ENCODE measurements at regions not wholly inside any gene's neighbourhood (a gene's known extent, or its start where the extent isn't known, plus 50 kb on each side); places are given as distances from the start of the nearest gene placed in this dataset.

DNA sequence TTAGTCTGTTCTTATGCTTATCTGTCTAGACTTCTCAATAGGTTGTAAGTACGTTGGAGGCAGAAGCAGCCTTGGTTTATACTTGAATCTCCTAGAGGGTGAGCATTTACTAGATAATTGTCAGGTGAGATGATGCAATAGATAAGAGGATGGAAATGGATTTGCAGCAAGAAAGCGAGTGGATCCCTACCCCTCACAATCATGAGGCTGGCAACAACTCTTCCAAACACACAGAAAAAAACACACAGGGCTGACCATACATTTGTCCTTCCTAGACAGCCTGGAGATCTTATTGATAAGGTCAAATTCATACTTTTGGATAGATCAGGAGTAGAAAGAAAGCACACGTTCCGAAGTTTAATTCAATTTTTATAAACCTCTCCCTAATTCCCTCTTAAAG, 481.4 kb upstream of the CAMK1G start:
- H3K9me2 ChIP-seq (ENCODE audit: insufficient read depth) = no peaks in the 10 kb centered on the region
- H3K27ac ChIP-seq = no peak overlapping the region
- intact Hi-C loops (cut with micrococcal nuclease; ENCODE audit: unreplicated experiment) = no loop called here
- no peak for TF ChIP-seq EZH2 (IDR thresholded peaks at IDR 0.05; ENCODE audit: low read depth)
- TF ChIP-seq, protein P1, sequence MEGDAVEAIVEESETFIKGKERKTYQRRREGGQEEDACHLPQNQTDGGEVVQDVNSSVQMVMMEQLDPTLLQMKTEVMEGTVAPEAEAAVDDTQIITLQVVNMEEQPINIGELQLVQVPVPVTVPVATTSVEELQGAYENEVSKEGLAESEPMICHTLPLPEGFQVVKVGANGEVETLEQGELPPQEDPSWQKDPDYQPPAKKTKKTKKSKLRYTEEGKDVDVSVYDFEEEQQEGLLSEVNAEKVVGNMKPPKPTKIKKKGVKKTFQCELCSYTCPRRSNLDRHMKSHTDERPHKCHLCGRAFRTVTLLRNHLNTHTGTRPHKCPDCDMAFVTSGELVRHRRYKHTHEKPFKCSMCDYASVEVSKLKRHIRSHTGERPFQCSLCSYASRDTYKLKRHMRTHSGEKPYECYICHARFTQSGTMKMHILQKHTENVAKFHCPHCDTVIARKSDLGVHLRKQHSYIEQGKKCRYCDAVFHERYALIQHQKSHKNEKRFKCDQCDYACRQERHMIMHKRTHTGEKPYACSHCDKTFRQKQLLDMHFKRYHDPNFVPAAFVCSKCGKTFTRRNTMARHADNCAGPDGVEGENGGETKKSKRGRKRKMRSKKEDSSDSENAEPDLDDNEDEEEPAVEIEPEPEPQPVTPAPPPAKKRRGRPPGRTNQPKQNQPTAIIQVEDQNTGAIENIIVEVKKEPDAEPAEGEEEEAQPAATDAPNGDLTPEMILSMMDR (conservative IDR thresholded peaks at IDR 0.05) = no peak
- no peaks in the 10 kb centered on the region for H3K9me3 ChIP-seq (ENCODE audit: insufficient read depth, low read depth)
- no peaks in the 10 kb centered on the region for H4K20me1 ChIP-seq (ENCODE audit: insufficient read depth)
- H3K4me3 ChIP-seq = no peak overlapping the region
- H2AFZ ChIP-seq = no peak overlapping the region
- no TSS peak for BruUV-seq (replicated peaks)
- ChIA-PET CTCF (no interaction called here), POLR2A (ENCODE audit: unreplicated experiment) (no interaction called here)
- H3K27me3 ChIP-seq (ENCODE audit: insufficient read depth, low read depth) = peaks cover 27% of the 10 kb centered on the region
- no peak for DNase-seq
- no peaks in the 10 kb centered on the region for H3K4me1 ChIP-seq (replicated peaks; ENCODE audit: insufficient read depth)
- H3K79me2 ChIP-seq (ENCODE audit: low read depth) = no peaks in the 10 kb centered on the region
- no peak overlapping the region for H3K4me2 ChIP-seq
- no peaks in the 10 kb centered on the region for H3F3A ChIP-seq (ENCODE audit: insufficient read depth, low read depth)
- no peaks in the 10 kb centered on the region for H3K36me3 ChIP-seq (ENCODE audit: low read depth)

DNA sequence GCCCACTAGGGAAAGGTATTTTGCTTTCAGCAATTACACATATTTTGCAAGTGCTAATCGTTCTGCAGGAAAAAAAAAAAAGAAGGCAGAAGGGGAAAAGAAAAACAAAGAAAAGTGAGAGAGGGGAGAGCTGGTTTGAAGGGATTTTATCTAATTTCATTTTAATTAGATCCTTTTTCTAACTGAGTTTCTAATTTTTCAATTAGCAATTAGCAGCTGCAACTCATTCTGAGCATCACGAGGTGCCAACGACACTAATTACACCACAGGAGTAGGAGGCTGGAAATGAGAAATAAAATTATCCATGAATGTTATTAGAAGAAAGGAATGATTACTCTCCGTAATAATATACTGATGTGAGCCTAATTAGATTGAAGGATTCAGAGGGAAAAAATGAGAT, 481.0 kb upstream of the CAMK1G start:
- no peaks in the 10 kb centered on the region for H3K9me3 ChIP-seq (ENCODE audit: insufficient read depth, low read depth)
- H3K4me2 ChIP-seq = no peak overlapping the region
- peaks cover 27% of the 10 kb centered on the region for H3K27me3 ChIP-seq (ENCODE audit: insufficient read depth, low read depth)
- no peak for DNase-seq
- TF ChIP-seq, protein P1 (conservative IDR thresholded peaks at IDR 0.05) = no peak
- no peak for TF ChIP-seq EZH2 (IDR thresholded peaks at IDR 0.05; ENCODE audit: low read depth)
- H3F3A ChIP-seq (ENCODE audit: insufficient read depth, low read depth) = no peaks in the 10 kb centered on the region
- no peaks in the 10 kb centered on the region for H3K4me1 ChIP-seq (replicated peaks; ENCODE audit: insufficient read depth)
- H3K27ac ChIP-seq = no peak overlapping the region
- ChIA-PET POLR2A (ENCODE audit: unreplicated experiment) (no interaction called here), CTCF (no interaction called here)
- H3K79me2 ChIP-seq (ENCODE audit: low read depth) = no peaks in the 10 kb centered on the region
- H4K20me1 ChIP-seq (ENCODE audit: insufficient read depth) = no peaks in the 10 kb centered on the region
- no peak overlapping the region for H2AFZ ChIP-seq
- H3K36me3 ChIP-seq (ENCODE audit: low read depth) = no peaks in the 10 kb centered on the region
- BruUV-seq (replicated peaks) = no TSS peak
- H3K4me3 ChIP-seq = no peak overlapping the region
- intact Hi-C loops (cut with micrococcal nuclease; ENCODE audit: unreplicated experiment) = no loop called here
- no peaks in the 10 kb centered on the region for H3K9me2 ChIP-seq (ENCODE audit: insufficient read depth)

DNA sequence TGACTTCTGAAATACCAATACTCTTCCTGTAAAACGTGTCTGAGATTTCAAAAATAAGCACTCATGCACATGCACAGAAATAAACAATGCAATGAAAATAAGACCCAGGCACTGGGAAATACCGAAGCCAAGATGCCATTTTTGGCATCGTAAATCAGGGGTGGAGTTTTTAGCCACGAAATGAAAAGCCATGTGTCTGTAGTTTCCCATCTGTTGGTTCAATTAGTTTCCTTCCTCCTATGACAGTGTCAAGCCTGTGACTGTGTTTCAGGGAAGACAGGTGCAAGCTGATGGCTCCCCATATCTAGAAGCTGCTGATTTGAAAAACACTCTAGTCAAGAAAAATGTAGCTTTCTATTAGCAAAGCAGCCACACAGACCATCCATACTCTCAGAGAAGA, 480.4 kb upstream of the CAMK1G start:
- no peaks in the 10 kb centered on the region for H3K9me3 ChIP-seq (ENCODE audit: insufficient read depth, low read depth)
- TF ChIP-seq, protein P1 (conservative IDR thresholded peaks at IDR 0.05) = no peak
- no peak for TF ChIP-seq EZH2 (IDR thresholded peaks at IDR 0.05; ENCODE audit: low read depth)
- peaks cover 27% of the 10 kb centered on the region for H3K27me3 ChIP-seq (ENCODE audit: insufficient read depth, low read depth)
- intact Hi-C loops (cut with micrococcal nuclease; ENCODE audit: unreplicated experiment) = no loop called here
- H4K20me1 ChIP-seq (ENCODE audit: insufficient read depth) = no peaks in the 10 kb centered on the region
- H3K36me3 ChIP-seq (ENCODE audit: low read depth) = no peaks in the 10 kb centered on the region
- H2AFZ ChIP-seq = no peak overlapping the region
- no peak for DNase-seq
- no peak overlapping the region for H3K27ac ChIP-seq
- H3K9me2 ChIP-seq (ENCODE audit: insufficient read depth) = no peaks in the 10 kb centered on the region
- ChIA-PET POLR2A (ENCODE audit: unreplicated experiment) (no interaction called here), CTCF (no interaction called here)
- no peaks in the 10 kb centered on the region for H3K79me2 ChIP-seq (ENCODE audit: low read depth)
- no peaks in the 10 kb centered on the region for H3K4me1 ChIP-seq (replicated peaks; ENCODE audit: insufficient read depth)
- H3K4me2 ChIP-seq = no peak overlapping the region
- no TSS peak for BruUV-seq (replicated peaks)
- H3K4me3 ChIP-seq = no peak overlapping the region
- no peaks in the 10 kb centered on the region for H3F3A ChIP-seq (ENCODE audit: insufficient read depth, low read depth)

Measured in PC-9 (cell line).